Body of pancreas (tissue), 4 donors: ENCODE measurements at regions not wholly inside any gene's neighbourhood (a gene's known extent, or its start where the extent isn't known, plus 50 kb on each side); places are given as distances from the start of the nearest gene placed in this dataset.

Source experiments
- ATAC-seq: fragments of 150-250 bp; one replicate; pipeline ENCODE4 v1.9.1; 2016
- DNase-seq, 4 donors: peaks; one replicate each; pipeline ENCODE4 v3.0.0-alpha.2; 2019
- H3K27ac ChIP-seq, 4 donors: fragments of 200-600 bp; sonication (generic); 1 replicate in 3 of 4; 2 replicates in 1 of 4; pipeline versions ENCODE4 v1.5.1 to v1.6.1; 2016 to 2019; ENCODE audit warnings: mild to moderate bottlenecking in 1 of 4, mixed read lengths in 1 of 4, moderate library complexity in 1 of 4
- H3K27me3 ChIP-seq, 2 donors: fragments of 200-600 bp; sonication (generic); one replicate each; pipeline ENCODE4 v1.6.0; 2016; ENCODE audit warnings: mild to moderate bottlenecking in 1 of 2
- H3K36me3 ChIP-seq, 2 donors: fragments of 200-600 bp; sonication (generic); replicated peaks in 1 of 2; 2 replicates each; pipeline ENCODE4 v1.5.1; 2016; ENCODE audit warnings: low read depth in 2 of 2; ENCODE audit not compliant: insufficient read depth in 1 of 2
- H3K4me1 ChIP-seq: fragments of 200-600 bp; sonication (generic); one replicate; pipeline ENCODE4 v1.6.0; 2016
- H3K4me3 ChIP-seq, 2 donors: fragments of 200-600 bp; sonication (generic); 1 replicate in 1 of 2; 2 replicates in 1 of 2; pipeline ENCODE4 v1.5.1; 2016 to 2019
- H3K9me3 ChIP-seq, 3 donors: fragments of 200-600 bp; sonication (generic); 1 replicate in 2 of 3; 2 replicates in 1 of 3; pipeline ENCODE4 v1.5.1; 2016
- CTCF ChIP-seq, 7 experiments: fragments of 450-650 bp in 4 of 7; fragments of 200-600 bp in 3 of 7; sonication (generic) in 3 of 7; IDR thresholded peaks; one replicate each; pipeline ENCODE4 v1.5.1; 2016 to 2019; ENCODE audit warnings: antibody characterized with exemption in 7 of 7
- POLR2A ChIP-seq, 3 donors: fragments of 450-650 bp; IDR thresholded peaks; one replicate each; pipeline ENCODE4 v1.6.1; 2016; ENCODE audit warnings: antibody characterized with exemption in 3 of 3, mild to moderate bottlenecking in 2 of 3
- WGBS, 2 donors: methylation state at CpG; one replicate each; pipeline ENCODE4 v1.1.5; 2017; 5-methylcytosine and 5-hydroxymethylcytosine counted together
- intact Hi-C: fragments of 100-400 bp; cut with DNase I; formaldehyde crosslinking; loops from one replicate; pipeline ENCODE4 v1.15.1; 2023

DNA sequence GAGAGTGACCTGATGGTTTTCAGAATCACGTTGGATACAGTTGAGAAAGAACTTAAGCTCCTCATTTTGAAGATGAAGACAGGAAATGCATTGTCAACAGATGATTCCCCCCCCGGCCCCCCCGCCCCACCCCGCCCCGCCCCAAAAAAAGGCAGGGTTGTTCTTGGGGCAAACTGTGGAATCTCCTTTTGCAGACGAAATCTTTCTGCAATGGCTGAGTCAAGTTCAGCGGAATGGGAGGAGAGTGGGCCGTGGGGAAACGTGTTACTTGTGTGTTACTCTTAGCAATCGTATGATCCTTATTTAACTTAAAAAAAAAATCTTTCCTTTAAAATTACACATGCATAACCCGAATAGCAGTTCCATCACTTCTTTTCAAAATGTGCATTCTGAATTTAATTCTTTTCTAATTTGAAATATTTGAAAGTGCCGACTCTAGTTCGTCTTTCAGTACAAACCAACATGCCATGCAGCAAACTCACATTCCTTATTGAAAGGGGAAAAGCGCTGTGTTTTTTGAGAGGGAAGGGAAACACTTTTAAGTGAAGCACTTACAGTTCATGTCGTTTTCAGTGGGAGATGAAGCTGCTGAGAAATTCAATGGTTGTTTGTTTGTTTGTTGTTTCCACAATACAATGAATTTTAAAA is 348.5 kb upstream of the ARGLU1 start:
- Histone ChIP-seq H3K27me3 (no peaks in the 10 kb centered on the region), H3K27ac (no peak overlapping the region), H3K9me3 (no peaks in the 10 kb centered on the region), H3K4me1 (no peaks in the 10 kb centered on the region), H3K4me3 (no peak overlapping the region), H3K36me3 (no peaks in the 10 kb centered on the region)
- no peak for ATAC-seq
- TF ChIP-seq CTCF (IDR thresholded peaks at IDR 0.05) (no peak), POLR2A (IDR thresholded peaks at IDR 0.05) (no peak)
- intact Hi-C loops: no loop called here
- DNase-seq: no peak
- WGBS, 2 donors: 77 to 82% methylated on average over 14 to 15 of the region's 15 CpGs

- DNase-seq (no peak), ATAC-seq (no peak)
- intact Hi-C loops: no loop called here
- Histone ChIP-seq H3K27ac (no peak overlapping the region), H3K4me3 (no peak overlapping the region), H3K36me3 (no peaks in the 10 kb centered on the region), H3K9me3 (no peaks in the 10 kb centered on the region), H3K4me1 (no peaks in the 10 kb centered on the region), H3K27me3 (no peaks in the 10 kb centered on the region)
- TF ChIP-seq POLR2A (IDR thresholded peaks at IDR 0.05) (no peak), CTCF (IDR thresholded peaks at IDR 0.05) (no peak)
- WGBS, 2 donors: 75 to 78% methylated on average over 3 of the region's 3 CpGs
These were observed 347.2 kb upstream of the ARGLU1 start for GRCh38 chr13:106915146-106915545.

DNA sequence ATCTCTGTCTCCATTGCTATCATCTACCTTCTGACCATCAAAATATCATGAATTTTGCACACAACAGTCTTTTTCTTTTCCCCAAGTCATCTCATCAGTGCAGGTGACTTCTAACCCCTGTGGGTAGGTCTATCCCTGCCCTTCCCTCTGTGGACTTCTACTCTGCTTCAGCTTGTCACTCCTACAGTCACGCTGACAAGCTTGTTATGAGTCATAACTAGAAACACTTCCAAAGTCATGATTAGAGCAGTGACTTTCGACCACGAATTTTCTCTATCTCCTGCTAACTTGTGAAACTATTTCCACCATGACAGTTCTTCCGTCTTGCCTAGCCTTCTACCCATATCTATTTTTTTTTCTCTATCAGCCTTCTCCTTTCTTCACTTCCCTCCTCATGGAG is 343.7 kb upstream of the ARGLU1 start:
- intact Hi-C loops: no loop called here
- ATAC-seq (no peak), DNase-seq (no peak)
- H3K4me3 ChIP-seq: no peak overlapping the region
- no peaks in the 10 kb centered on the region for H3K9me3 ChIP-seq
- TF ChIP-seq CTCF (IDR thresholded peaks at IDR 0.05): no peak
- no peak for TF ChIP-seq POLR2A (IDR thresholded peaks at IDR 0.05)
- no peak overlapping the region for H3K27ac ChIP-seq
- H3K27me3 ChIP-seq: no peaks in the 10 kb centered on the region
- no peaks in the 10 kb centered on the region for H3K4me1 ChIP-seq
- 55 to 62% methylated on average over 4 of the region's 4 CpGs for WGBS, 2 donors
- H3K36me3 ChIP-seq: no peaks in the 10 kb centered on the region

DNA sequence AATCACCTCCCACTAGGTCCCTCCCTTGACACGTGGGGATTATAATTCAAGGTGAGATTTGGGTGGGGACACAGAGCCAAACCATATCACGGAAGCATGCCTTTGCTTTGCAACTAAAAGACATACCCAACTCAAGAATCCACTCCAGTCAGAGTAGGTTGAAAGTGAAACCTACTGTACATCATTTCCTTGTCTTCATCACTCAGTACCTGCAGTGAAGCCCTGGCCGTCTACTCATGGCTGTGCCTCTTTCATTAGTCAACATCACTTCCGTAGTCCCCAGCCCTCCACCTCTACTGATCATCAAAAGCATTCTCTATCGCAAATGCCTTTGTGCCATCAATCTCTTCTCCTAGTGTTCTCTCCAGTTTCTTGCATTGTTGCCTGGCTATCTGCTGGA is 343.1 kb upstream of the ARGLU1 start:
- no peak overlapping the region for H3K4me3 ChIP-seq
- no peaks in the 10 kb centered on the region for H3K9me3 ChIP-seq
- H3K4me1 ChIP-seq: no peaks in the 10 kb centered on the region
- TF ChIP-seq POLR2A (IDR thresholded peaks at IDR 0.05) (no peak), CTCF (IDR thresholded peaks at IDR 0.05) (no peak)
- H3K27me3 ChIP-seq: no peaks in the 10 kb centered on the region
- no peak overlapping the region for H3K27ac ChIP-seq
- intact Hi-C loops: no loop called here
- ATAC-seq (no peak), DNase-seq (no peak)
- H3K36me3 ChIP-seq: no peaks in the 10 kb centered on the region
- WGBS, 2 donors: 64 to 70% methylated on average over 5 of the region's 5 CpGs

GRCh38 chr13:106906426-106906996 is 338.6 kb upstream of the ARGLU1 start:
- no peak for DNase-seq
- TF ChIP-seq POLR2A (IDR thresholded peaks at IDR 0.05) (no peak), CTCF (IDR thresholded peaks at IDR 0.05) (no peak)
- no peak overlapping the region for H3K27ac ChIP-seq
- no peaks in the 10 kb centered on the region for H3K9me3 ChIP-seq
- no peak overlapping the region for H3K4me3 ChIP-seq
- 84% methylated on average over 13 of the region's 13 CpGs for WGBS, 2 donors
- H3K4me1 ChIP-seq: no peaks in the 10 kb centered on the region
- ATAC-seq: no peak
- no peaks in the 10 kb centered on the region for H3K27me3 ChIP-seq
- H3K36me3 ChIP-seq: no peaks in the 10 kb centered on the region
- intact Hi-C loops: no loop called here
